Muscle of leg (tissue), 3 donors: ENCODE measurements at regions not wholly inside any gene's neighbourhood (a gene's known extent, or its start where the extent isn't known, plus 50 kb on each side); places are given as distances from the start of the nearest gene placed in this dataset.

Source experiments
- DNase-seq: peaks from one replicate; pipeline ENCODE4 v3.0.0; 2013
- H3K27ac ChIP-seq: one replicate; pipeline ENCODE4 v1.5.1; 2013; ENCODE audit warnings: mild to moderate bottlenecking, low read length, control low read depth
- H3K27me3 ChIP-seq: one replicate; pipeline ENCODE4 v1.6.1; 2013; ENCODE audit warnings: low read length; ENCODE audit not compliant: control insufficient read depth, insufficient read depth
- H3K36me3 ChIP-seq: one replicate; pipeline ENCODE4 v1.6.1; 2013; ENCODE audit warnings: low read length; ENCODE audit not compliant: control insufficient read depth, insufficient read depth
- H3K4me1 ChIP-seq: one replicate; pipeline ENCODE4 v1.6.1; 2013; ENCODE audit warnings: low read length; ENCODE audit not compliant: control insufficient read depth, insufficient read depth
- H3K4me3 ChIP-seq: one replicate; pipeline ENCODE4 v1.5.1; 2013; ENCODE audit warnings: low read length, control low read depth
- H3K9me3 ChIP-seq: replicated peaks from 2 replicates; pipeline ENCODE4 v1.6.1; 2013; ENCODE audit warnings: low read depth, low read length; ENCODE audit not compliant: control insufficient read depth
- WGBS: methylation state at CpG from one replicate; pipeline ENCODE4 v1.1.5; 2013; ENCODE audit warnings: missing lambda C conversion rate; ENCODE audit not compliant: insufficient coverage; 5-methylcytosine and 5-hydroxymethylcytosine counted together

- WGBS, result no CpG with 5 or more reads among the region's 1 CpG
- no peak overlapping the region for H3K27ac ChIP-seq
- no peaks in the 10 kb centered on the region for H3K4me1 ChIP-seq
- H3K27me3 ChIP-seq, result no peaks in the 10 kb centered on the region
- no peak for DNase-seq
- no peak overlapping the region for H3K4me3 ChIP-seq
- no peaks in the 10 kb centered on the region for H3K36me3 ChIP-seq
- H3K9me3 ChIP-seq, result no peaks in the 10 kb centered on the region
These were observed 488.6 kb upstream of the HS6ST1 start for GRCh38 chr2:128807317-128807716.

DNA sequence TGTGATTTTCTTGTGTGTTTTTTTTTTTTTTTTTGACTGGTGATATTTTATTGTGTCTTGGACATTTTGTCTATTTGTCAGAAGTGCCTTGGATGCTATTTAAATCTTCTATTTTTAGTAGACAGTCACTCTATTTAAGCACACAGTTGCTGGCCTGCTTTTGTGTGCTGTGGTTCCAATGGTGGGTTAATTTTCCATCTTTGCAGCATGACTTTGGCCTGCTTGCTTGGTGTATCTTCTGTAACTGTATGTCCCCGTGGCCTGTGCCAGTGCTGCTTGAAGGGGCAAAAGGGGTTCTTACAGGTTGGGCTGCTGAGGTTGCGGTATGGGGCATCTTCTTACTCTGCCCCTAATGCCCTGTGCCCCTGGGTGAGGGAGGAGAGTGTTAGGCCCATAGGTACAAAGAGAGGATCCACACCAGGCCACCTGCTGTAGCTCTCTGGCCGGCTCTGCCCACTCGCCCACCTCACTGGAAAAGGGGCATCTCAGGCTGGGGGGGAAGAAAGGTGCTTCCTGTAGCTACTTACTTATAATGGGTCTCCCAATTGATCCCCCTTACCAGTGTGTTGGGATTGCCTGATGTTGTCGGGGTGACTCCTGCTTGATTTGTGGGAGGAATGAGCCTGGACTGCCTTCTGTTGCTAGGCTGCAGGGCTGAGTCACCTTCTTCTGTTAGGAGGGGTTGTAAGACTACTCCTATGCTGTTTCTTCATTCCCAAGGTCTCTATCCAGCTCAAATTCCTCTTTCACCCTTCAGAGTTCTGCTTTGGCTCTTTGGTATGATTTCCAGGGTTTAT, 490.0 kb upstream of the HS6ST1 start:
- H3K36me3 ChIP-seq, result no peaks in the 10 kb centered on the region
- H3K4me1 ChIP-seq, result no peaks in the 10 kb centered on the region
- H3K9me3 ChIP-seq, result no peaks in the 10 kb centered on the region
- no peaks in the 10 kb centered on the region for H3K27me3 ChIP-seq
- H3K4me3 ChIP-seq, result no peak overlapping the region
- WGBS, result 60% methylated on average over 2 of the region's 5 CpGs
- no peak for DNase-seq
- H3K27ac ChIP-seq, result no peak overlapping the region

- Histone ChIP-seq H3K27ac (no peak overlapping the region), H3K36me3 (no peaks in the 10 kb centered on the region)
These were observed 490.6 kb upstream of the HS6ST1 start for GRCh38 chr2:128809259-128809636.

GRCh38 chr2:128809880-128810279, 491.2 kb upstream of the HS6ST1 start:
- H3K4me3 ChIP-seq, result no peak overlapping the region
- H3K27ac ChIP-seq, result no peak overlapping the region
- no peaks in the 10 kb centered on the region for H3K9me3 ChIP-seq
- no peaks in the 10 kb centered on the region for H3K27me3 ChIP-seq
- no peak for DNase-seq
- no CpG with 5 or more reads among the region's 3 CpGs for WGBS
- H3K4me1 ChIP-seq, result no peaks in the 10 kb centered on the region
- no peaks in the 10 kb centered on the region for H3K36me3 ChIP-seq

More at GRCh38 chr2:128809259-128809636, 490.6 kb upstream of the HS6ST1 start:
- Histone ChIP-seq H3K9me3 (no peaks in the 10 kb centered on the region), H3K4me3 (no peak overlapping the region), H3K4me1 (no peaks in the 10 kb centered on the region), H3K27me3 (no peaks in the 10 kb centered on the region)
- 100% methylated on average over 1 of the region's 1 CpG for WGBS
- DNase-seq, result no peak

DNA sequence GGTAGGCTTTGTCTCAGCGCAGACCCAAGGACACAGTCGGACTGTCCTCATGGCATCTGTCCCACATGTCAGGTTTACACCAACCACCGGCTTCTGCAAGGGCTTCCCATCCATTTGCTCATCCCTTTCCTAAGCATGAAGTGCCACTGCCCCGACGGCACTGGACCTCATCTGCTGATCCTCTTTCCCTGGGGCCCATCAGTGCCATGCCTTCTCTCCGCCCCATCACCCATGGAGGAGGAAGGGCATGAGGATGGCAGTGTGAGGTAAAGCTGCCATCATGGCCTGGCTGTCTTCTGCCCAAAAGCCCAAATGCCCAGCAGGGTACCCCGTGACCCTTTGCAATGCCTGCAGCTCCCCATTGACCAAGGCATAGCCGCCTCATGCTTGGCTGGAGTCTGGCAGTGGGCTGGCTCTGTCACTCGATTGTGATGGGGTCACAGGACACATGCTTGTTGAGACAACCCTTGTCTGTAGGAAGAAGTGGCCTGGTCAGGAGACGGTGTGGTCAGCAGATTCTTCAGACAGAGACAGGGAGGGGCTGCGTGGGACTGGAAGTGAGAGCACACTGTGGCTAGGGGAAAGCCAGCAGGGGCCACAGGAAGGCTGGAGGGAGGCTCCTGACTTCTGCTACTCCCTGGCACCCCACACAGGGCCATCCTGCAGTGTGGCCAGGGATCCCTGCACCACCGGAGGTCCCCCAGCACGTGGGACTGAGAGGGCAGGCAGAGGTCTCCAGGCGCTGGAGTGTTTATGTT, 493.7 kb upstream of the HS6ST1 start:
- H3K27ac ChIP-seq, result no peak overlapping the region
- no peak overlapping the region for H3K4me3 ChIP-seq
- H3K36me3 ChIP-seq, result no peaks in the 10 kb centered on the region
- no peaks in the 10 kb centered on the region for H3K9me3 ChIP-seq
- DNase-seq, result no peak
- H3K4me1 ChIP-seq, result no peaks in the 10 kb centered on the region
- 91% methylated on average over 11 of the region's 14 CpGs for WGBS
- H3K27me3 ChIP-seq, result no peaks in the 10 kb centered on the region

DNA sequence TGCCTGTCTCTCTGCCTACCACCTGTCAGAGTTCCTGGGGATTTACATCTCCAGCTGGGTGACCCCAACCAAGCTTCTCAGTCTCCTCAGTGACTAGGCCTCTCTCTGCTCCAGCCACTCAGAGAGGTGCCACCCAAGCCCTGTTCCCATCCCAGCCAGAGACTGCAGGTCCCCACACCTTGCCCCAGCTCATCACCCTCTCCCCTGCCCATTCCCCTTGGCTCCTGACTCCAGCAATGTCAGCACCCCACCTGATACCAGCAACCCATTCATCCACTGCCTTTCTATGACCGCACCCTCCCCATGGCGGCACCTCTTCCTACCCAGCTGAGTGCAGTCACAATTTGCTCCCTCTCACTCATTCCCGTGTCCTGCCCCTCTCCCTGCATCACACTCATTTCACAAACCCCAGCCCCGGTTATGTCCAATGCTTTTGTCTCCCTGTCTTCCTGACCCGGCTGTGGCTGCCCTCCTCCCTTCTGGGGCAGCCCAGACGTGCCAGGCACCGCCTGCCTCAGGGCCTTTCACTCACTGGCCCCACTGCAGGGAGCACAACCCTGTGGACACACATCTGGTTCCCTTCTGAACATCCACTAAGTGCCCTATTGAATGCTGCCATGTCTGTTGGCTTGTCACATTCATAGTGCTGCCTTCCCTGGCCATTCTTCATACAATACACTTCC, 494.8 kb upstream of the HS6ST1 start:
- H3K9me3 ChIP-seq, result no peaks in the 10 kb centered on the region
- WGBS, result 64% methylated on average over 7 of the region's 7 CpGs
- H3K4me3 ChIP-seq, result no peak overlapping the region
- H3K4me1 ChIP-seq, result no peaks in the 10 kb centered on the region
- H3K27ac ChIP-seq, result no peak overlapping the region
- DNase-seq, result no peak
- no peaks in the 10 kb centered on the region for H3K36me3 ChIP-seq
- H3K27me3 ChIP-seq, result no peaks in the 10 kb centered on the region

GRCh38 chr2:128815248-128815647, 496.6 kb upstream of the HS6ST1 start:
- Histone ChIP-seq H3K27me3 (no peaks in the 10 kb centered on the region), H3K4me3 (no peak overlapping the region), H3K27ac (no peak overlapping the region), H3K4me1 (no peaks in the 10 kb centered on the region), H3K36me3 (no peaks in the 10 kb centered on the region), H3K9me3 (no peaks in the 10 kb centered on the region)
- no CpG with 5 or more reads among the region's 3 CpGs for WGBS
- DNase-seq, result no peak

GRCh38 chr2:128817171-128817570, 498.5 kb upstream of the HS6ST1 start:
- H3K36me3 ChIP-seq, result no peaks in the 10 kb centered on the region
- H3K27me3 ChIP-seq, result no peaks in the 10 kb centered on the region
- 52% methylated on average over 5 of the region's 5 CpGs for WGBS
- no peak overlapping the region for H3K4me3 ChIP-seq
- no peak overlapping the region for H3K27ac ChIP-seq
- H3K4me1 ChIP-seq, result peaks cover 6% of the 10 kb centered on the region
- no peak for DNase-seq
- H3K9me3 ChIP-seq, result no peaks in the 10 kb centered on the region

- Histone ChIP-seq H3K4me1 (peaks cover 6% of the 10 kb centered on the region), H3K9me3 (no peaks in the 10 kb centered on the region), H3K27ac (no peak overlapping the region), H3K4me3 (no peak overlapping the region), H3K36me3 (no peaks in the 10 kb centered on the region), H3K27me3 (no peaks in the 10 kb centered on the region)
- no peak for DNase-seq
- WGBS, result no CpG with 5 or more reads among the region's 6 CpGs
These were observed 499.1 kb upstream of the HS6ST1 start for GRCh38 chr2:128817813-128818212.

DNA sequence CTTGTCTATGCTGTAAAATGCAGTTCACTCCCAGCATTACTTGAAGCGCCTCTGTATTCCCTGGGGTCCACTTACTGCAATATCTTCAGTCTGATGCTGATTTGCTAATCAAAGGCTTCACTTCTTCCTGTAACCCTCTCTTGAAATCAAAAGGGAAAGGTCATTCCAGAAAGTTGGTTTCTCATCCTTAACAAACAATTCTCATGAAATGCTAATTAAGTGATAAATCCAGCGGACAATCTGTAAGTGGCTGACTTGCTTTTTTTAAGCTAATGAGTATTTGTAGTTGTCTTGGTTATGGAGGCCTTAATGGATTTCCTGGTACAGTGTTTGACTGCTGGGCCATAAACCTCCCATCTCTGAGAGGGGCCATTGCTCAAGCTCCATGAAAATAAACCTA, 499.6 kb upstream of the HS6ST1 start:
- Histone ChIP-seq H3K36me3 (no peaks in the 10 kb centered on the region), H3K27me3 (no peaks in the 10 kb centered on the region), H3K4me3 (no peak overlapping the region), H3K4me1 (peaks cover 6% of the 10 kb centered on the region), H3K9me3 (no peaks in the 10 kb centered on the region), H3K27ac (no peak overlapping the region)
- 50% methylated on average over 1 of the region's 2 CpGs for WGBS
- no peak for DNase-seq
